Myocyte (in vitro differentiated cells): ENCODE measurements at regions not wholly inside any gene's neighbourhood (a gene's known extent, or its start where the extent isn't known, plus 50 kb on each side); places are given as distances from the start of the nearest gene placed in this dataset.

Experiments
- DNase-seq: peaks from one replicate; pipeline ENCODE4 v3.0.0-alpha.2; 2012; ENCODE audit warnings: low read depth

GRCh38 chr20:48407710-48408109 is 420.1 kb downstream of the PREX1 start:
- DNase-seq: no peak

- DNase-seq: no peak
Measured at GRCh38 chr20:48406912-48407340, 420.9 kb downstream of the PREX1 start.

DNA sequence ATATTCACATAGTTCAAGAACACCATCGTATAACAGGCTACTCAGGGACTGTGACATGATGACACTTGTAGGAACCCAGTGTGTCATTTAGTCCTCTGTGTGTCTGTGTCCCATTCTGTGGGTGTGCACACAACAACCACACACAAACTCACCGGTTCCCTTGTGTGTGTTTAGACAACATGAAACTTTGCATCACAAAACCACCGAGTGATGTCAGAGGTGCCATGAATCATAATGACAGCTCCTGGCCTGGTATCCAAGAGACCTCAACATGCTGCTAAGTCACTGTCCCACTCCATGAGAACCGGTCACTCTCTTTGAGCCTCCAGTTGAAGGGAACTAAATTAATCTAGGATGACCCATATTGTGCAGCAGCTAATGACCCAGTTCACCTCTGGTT is 421.3 kb downstream of the PREX1 start:
- DNase-seq: no peak

DNA sequence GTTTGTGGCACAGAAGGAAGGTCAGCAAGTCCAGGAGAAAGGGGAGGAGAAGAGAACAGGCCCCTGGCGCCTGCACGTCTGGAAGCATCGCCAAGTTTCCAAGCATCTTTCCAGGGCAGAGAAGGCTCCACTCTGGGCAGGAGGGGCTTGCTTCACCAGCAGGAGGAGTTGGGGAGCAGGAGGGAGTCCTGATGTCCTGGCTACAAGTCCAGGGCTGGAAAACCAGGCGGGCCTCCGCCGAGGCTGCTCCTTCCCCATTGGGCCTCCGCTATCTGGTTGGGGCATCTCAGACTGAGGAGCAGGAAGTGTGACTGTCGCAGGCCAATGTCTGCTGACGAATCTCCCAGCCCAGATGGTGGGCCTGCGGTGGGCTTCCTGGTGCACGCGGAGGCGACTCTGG is 421.9 kb downstream of the PREX1 start:
- DNase-seq: no peak

- DNase-seq: no peak
Measured at GRCh38 chr20:48404598-48404997, 423.2 kb downstream of the PREX1 start.

- no peak for DNase-seq
Measured at GRCh38 chr20:48403167-48403761, 424.5 kb downstream of the PREX1 start.

DNA sequence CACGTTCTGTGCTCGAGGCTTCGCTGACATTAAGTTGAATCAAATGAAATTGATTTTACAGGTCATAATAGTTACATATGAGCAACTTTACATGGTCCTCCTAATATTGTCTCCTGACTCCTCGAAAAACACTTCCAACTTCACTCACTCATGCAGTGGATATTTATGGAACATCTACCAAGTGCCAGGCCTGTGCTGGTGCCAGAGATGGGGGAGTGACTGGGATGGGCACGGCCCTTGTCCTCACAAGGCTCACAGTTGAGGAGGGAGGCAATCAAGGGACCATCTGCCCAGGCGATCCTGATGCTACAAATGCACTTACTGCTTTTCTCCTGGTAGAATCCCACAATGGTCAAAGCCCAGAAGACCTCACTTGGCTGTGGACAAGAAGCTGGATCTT is 426.4 kb downstream of the PREX1 start:
- no peak for DNase-seq

- no peak for DNase-seq
Measured at GRCh38 chr20:48400009-48400408, 427.8 kb downstream of the PREX1 start.

- DNase-seq: peak; percentile 19
Measured at GRCh38 chr20:48398506-48399449, 429.0 kb downstream of the PREX1 start.

DNA sequence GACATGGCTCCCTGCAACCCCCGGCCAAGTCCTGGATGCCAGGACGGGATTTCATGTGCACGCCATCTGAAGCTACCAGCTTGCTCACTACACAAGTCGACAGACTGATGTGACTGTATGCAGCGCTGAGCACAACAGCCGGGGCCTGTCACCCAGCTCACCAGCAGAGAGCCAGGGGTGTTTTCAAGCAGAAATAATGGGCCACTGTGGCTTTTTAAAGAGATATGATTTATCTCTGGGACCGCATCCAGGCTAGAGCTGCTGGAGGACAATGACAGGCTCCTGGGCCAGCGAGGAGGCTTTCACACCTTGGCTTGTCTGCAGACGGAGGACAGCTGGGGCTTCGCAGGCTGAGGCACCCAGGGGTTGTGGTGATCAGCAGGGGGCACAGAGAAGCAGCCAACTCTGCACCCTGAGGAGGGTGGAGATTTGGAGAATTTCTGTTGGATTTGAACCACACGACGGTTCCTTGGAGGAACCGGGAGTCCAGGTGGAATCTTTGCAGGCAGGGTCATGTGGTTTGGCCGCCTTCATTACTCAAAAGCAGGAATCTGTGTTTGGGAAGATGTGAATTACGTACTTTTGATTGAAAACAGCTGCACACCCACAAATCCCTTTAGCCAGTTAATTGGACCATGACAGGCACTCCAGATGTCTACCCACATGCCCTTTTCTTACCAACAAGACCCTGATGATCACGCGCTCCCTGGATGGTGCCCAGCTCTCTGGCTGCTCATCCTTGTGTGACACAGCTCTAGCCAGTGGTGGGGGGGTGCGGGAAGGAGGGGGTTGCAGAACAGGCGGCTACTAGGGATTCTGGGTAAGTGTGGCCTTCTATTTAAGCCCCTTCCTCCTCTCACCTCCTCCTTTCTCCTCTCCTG is 430.6 kb downstream of the PREX1 start:
- peak; percentile 26 for DNase-seq

- DNase-seq: no peak
Measured at GRCh38 chr20:48395816-48396546, 431.8 kb downstream of the PREX1 start.

DNA sequence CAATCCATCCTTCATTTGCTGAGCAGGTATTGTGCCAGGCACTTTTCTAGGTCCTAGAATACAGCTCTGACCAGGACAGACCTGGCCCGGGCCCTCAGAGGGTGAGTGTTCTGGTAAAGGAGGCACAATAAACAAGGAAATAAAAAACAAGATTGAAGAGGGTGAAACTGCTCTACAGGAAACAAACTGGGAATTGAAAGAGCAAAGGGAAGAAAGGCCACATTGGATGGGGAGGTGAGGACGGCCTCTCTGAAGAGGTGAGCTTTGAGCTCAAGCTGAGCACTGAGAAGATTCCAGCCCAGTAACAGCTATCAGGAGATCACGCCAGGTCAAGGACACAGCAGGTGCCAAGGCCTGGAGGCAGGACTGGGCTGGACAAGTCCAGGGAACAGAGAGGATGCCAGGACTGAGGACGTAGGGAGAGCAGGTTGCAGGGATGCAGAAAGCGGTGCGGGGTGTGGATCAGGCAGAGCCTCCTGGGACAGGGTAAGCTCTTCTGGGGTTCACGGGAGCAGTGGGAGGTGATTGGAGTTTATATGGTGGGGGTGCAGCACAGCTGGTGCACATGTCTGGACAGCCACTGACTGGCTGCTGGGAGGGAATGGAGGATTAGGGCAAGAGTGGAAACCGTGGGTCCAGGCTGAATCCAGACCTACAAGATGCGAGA is 433.3 kb downstream of the PREX1 start:
- DNase-seq: no peak

DNA sequence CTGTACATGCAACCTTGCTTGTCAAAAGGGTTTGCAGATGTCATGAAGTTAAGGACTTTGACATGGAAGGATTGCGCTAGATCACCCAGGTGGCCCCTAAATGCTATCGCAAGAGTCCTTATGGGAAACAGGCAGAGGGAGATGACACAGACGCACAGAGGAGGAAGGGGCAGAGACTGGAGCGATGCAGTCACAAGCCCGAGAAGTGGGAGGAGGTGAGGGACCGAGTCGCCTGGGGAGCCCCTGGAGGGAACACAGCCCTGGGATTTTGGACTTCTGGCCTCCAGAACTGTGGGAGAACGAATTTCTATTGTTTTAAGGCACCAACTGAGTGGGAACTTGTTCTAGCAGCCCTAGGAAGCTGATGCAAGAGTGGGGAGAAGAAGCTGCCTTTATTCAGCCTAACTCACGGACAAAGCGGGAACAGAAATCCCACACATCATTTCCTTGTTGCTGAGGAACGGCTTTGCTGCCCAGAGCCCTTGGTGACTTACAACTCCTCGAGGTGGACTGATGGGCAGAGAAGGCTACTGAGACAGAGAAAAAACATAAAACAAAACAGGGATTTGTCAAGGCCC is 434.0 kb downstream of the PREX1 start:
- DNase-seq: no peak

GRCh38 chr20:48393311-48393685 is 434.5 kb downstream of the PREX1 start:
- no peak for DNase-seq

DNA sequence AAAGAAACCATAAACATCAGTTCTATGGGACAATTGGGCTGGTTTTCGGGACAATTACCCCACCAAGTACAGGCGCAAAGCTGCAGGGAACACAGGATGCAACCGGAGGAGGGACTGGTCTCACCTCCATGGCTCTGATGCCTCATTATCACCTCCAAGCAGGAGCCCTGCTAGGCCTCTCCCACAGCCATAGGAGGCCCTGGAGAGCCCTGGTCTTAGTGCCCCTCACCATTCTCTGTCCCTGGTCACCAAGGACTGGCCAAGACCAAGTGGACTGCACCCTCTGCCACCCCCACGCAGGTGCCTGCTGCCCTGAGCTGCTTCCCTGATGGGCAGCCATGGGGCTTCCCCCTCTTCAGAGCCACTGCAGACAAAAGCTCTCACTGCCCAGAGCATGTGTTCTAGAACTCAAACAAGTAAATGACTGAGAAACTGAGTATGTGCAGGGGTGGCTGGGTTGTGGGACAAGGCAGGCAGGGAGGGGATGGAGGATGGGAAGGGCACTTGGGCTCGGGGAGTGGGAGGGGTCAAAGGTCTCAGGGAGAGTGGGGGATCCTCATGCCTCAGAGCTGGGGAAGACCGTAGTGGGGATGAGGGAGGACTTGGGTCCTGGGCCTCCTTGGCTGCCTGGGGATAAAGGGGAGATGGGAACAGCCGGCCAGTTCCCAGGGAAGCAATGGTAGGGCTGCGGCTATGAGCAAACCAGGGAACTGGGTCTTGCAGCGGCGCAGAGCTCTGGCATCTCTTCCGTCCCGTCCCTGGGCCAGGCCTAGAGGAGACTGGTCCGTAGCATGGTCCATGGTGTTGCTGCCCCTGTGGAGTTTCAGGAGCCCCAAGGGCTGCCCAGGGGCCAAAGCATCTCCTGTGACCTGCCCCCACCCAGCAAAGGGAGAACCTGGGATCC is 435.1 kb downstream of the PREX1 start:
- DNase-seq: no peak

- DNase-seq: no peak
Measured at GRCh38 chr20:48390981-48391380, 436.8 kb downstream of the PREX1 start.

GRCh38 chr20:48387675-48388074 is 440.1 kb downstream of the PREX1 start:
- DNase-seq: no peak

- DNase-seq: no peak
Measured at GRCh38 chr20:48385527-48385926, 442.3 kb downstream of the PREX1 start.

GRCh38 chr20:48385114-48385513 is 442.7 kb downstream of the PREX1 start:
- no peak for DNase-seq
